ENCODE measurements at regions not wholly inside any gene's neighbourhood (a gene's known extent, or its start where the extent isn't known, plus 50 kb on each side); places are given as distances from the start of the nearest gene placed in this dataset.

DNA sequence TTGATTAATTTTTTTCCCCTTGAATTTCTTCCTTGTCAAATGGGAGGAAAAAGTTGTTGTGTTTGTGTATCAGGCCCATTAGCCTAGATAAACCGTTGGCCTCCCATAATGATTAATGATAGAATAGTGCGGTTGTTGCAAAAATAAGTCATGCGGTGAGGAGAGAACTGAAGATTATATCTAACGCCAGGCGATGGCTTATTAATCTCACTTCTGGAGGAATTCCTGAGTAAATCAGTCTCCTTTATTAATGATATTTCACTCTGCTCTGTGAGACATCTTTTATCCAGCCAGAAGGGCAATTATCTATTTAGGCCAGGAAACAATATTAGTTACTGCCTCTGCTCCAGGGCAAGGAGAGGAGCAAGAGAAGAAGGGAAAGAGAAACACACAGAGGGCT, 107.3 kb downstream of the IRX5 start:
- no peak for TF ChIP-seq POLR2A (IDR thresholded peaks at IDR 0.05; ENCODE audit: low read length)
- no peak for TF ChIP-seq GATA1 (IDR thresholded peaks at IDR 0.05; ENCODE audit: low read depth, low read length)

All from erythroblast (primary cell).